Sigmoid colon (tissue), 6 donors: ENCODE measurements at regions not wholly inside any gene's neighbourhood (a gene's known extent, or its start where the extent isn't known, plus 50 kb on each side); places are given as distances from the start of the nearest gene placed in this dataset.

ENCODE experiments used
- DNase-seq: peaks from one replicate; pipeline ENCODE4 v3.0.0-alpha.2; 2019
- H3K27ac ChIP-seq, 4 donors: fragments of 200-600 bp; sonication (generic); one replicate each; pipeline ENCODE4 v1.5.1; 2016 to 2019; ENCODE audit warnings: mild to moderate bottlenecking in 1 of 4
- H3K27me3 ChIP-seq, 3 donors: fragments of 200-600 bp; sonication (generic); one replicate each; pipeline ENCODE4 v1.5.1; 2019; ENCODE audit warnings: mild to moderate bottlenecking in 1 of 3
- H3K36me3 ChIP-seq, 4 donors: fragments of 200-600 bp; sonication (generic); one replicate each; pipeline ENCODE4 v1.5.1; 2016 to 2019
- H3K4me1 ChIP-seq, 4 donors: fragments of 200-600 bp; sonication (generic); one replicate each; pipeline ENCODE4 v1.5.1; 2017 to 2019
- H3K4me3 ChIP-seq, 4 donors: fragments of 200-600 bp; sonication (generic); one replicate each; pipeline ENCODE4 v1.5.1; 2017 to 2019; ENCODE audit warnings: mild to moderate bottlenecking in 2 of 4, moderate library complexity in 1 of 4
- H3K9me3 ChIP-seq, 4 donors: fragments of 200-600 bp in 3 of 4; sonication (generic) in 3 of 4; one replicate each; pipeline versions ENCODE4 v1.5.1 to v1.6.1; 2013 to 2019
- CTCF ChIP-seq, 4 experiments: fragments of 450-650 bp in 3 of 4; fragments of 200-600 bp in 1 of 4; IDR thresholded peaks; one replicate each; pipeline ENCODE4 v1.5.1; 2016 to 2019; ENCODE audit warnings: antibody characterized with exemption in 4 of 4, mild to moderate bottlenecking in 3 of 4, moderate library complexity in 2 of 4
- EP300 ChIP-seq, 4 donors: sonication (generic); formaldehyde crosslinking; IDR thresholded peaks; one replicate each; pipeline ENCODE4 v1.6.1; 2017; ENCODE audit warnings: antibody characterized with exemption in 4 of 4
- POLR2A ChIP-seq, 2 donors: fragments of 450-650 bp; IDR thresholded peaks; one replicate each; pipeline ENCODE4 v1.6.1; 2016; ENCODE audit warnings: antibody characterized with exemption in 2 of 2, mild to moderate bottlenecking in 2 of 2, moderate library complexity in 2 of 2
- POLR2AphosphoS5 ChIP-seq, 4 donors: sonication (generic); formaldehyde crosslinking; IDR thresholded peaks; one replicate each; pipeline ENCODE4 v1.6.1; 2017; ENCODE audit warnings: antibody characterized with exemption in 4 of 4
- WGBS, 2 donors: extraction: QIAGEN DNeasy Blood & Tissue Kit; methylation state at CpG; one replicate each; pipeline ENCODE4 v1.1.7; 2013; 5-methylcytosine and 5-hydroxymethylcytosine counted together
- intact Hi-C: fragments of 100-400 bp; cut with DNase I; formaldehyde crosslinking; loops from one replicate; pipeline ENCODE4 v1.15.1; 2023
- donor health status: healthy with polysubstance abuse.
- donor health status: healthy.

DNA sequence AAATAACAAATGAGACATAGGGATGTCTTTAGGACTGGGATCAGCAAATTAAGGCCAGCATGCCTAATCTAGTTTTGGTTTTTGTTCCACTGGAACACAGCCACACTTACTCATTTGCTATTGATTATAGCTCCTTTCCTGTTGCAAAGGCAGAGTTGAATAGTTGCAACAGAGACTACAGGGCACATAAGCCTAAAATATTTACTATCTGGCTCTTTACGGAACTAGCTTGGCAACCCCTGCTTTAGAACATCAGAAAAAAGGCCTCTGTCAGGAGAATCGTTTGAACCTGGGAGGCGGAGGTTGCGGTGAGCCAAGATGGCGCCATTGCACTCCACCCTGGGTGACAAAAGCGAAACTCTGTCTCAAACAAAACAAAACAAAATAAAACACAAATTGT, 384.8 kb downstream of the ELAVL2 start:
- Histone ChIP-seq H3K27ac (no peak overlapping the region), H3K27me3 (no peaks in the 10 kb centered on the region), H3K4me3 (no peak overlapping the region), H3K36me3 (no peaks in the 10 kb centered on the region), H3K4me1 (no peaks in the 10 kb centered on the region), H3K9me3 (no peaks in the 10 kb centered on the region)
- intact Hi-C loops, result no loop called here
- DNase-seq, result no peak
- WGBS, 2 donors, result 91 to 95% methylated on average over 6 of the region's 6 CpGs
- no peak for TF ChIP-seq POLR2A (IDR thresholded peaks at IDR 0.05)
- no peak for TF ChIP-seq CTCF (IDR thresholded peaks at IDR 0.05)
- no peak for TF ChIP-seq EP300 (IDR thresholded peaks at IDR 0.05)
- no peak for TF ChIP-seq POLR2AphosphoS5 (IDR thresholded peaks at IDR 0.05)

- DNase-seq, result no peak
- no peaks in the 10 kb centered on the region for H3K27me3 ChIP-seq
- WGBS, 2 donors, result 74 to 77% methylated on average over 2 of the region's 2 CpGs
- intact Hi-C loops, result no loop called here
- no peak overlapping the region for H3K27ac ChIP-seq
- no peak overlapping the region for H3K4me3 ChIP-seq
- TF ChIP-seq EP300 (IDR thresholded peaks at IDR 0.05) (no peak), CTCF (IDR thresholded peaks at IDR 0.05) (no peak), POLR2A (IDR thresholded peaks at IDR 0.05) (no peak), POLR2AphosphoS5 (IDR thresholded peaks at IDR 0.05) (no peak)
- no peaks in the 10 kb centered on the region for H3K4me1 ChIP-seq
- no peaks in the 10 kb centered on the region for H3K9me3 ChIP-seq
- no peaks in the 10 kb centered on the region for H3K36me3 ChIP-seq
Observed at GRCh38 chr9:23444658-23445057, 381.4 kb downstream of the ELAVL2 start.

GRCh38 chr9:23447166-23447565, 378.9 kb downstream of the ELAVL2 start:
- Histone ChIP-seq H3K36me3 (no peaks in the 10 kb centered on the region), H3K9me3 (no peaks in the 10 kb centered on the region), H3K27me3 (no peaks in the 10 kb centered on the region), H3K27ac (no peak overlapping the region), H3K4me1 (no peaks in the 10 kb centered on the region), H3K4me3 (no peak overlapping the region)
- no peak for DNase-seq
- WGBS, 2 donors, result 37 to 53% methylated on average over 3 of the region's 3 CpGs
- intact Hi-C loops, result no loop called here
- TF ChIP-seq POLR2AphosphoS5 (IDR thresholded peaks at IDR 0.05), result no peak

DNA sequence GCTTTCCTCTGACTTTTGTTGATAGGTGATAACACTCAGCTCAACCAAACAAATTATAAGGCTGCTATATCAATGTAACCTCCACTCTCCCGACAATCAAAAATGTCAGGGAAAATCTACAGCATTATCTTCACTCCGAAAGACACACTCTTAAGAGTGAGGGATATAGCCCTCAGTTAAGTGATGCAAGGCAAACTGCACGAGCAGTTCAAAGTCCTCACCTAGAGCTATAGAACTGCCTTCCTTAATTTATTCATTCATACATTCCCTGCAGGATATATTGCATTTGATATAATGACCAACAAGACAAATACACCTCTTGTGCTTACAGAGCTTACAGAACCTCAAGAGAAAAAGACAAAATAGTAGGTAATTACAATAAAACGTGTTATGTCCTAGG, 378.1 kb downstream of the ELAVL2 start:
- intact Hi-C loops, result no loop called here

DNA sequence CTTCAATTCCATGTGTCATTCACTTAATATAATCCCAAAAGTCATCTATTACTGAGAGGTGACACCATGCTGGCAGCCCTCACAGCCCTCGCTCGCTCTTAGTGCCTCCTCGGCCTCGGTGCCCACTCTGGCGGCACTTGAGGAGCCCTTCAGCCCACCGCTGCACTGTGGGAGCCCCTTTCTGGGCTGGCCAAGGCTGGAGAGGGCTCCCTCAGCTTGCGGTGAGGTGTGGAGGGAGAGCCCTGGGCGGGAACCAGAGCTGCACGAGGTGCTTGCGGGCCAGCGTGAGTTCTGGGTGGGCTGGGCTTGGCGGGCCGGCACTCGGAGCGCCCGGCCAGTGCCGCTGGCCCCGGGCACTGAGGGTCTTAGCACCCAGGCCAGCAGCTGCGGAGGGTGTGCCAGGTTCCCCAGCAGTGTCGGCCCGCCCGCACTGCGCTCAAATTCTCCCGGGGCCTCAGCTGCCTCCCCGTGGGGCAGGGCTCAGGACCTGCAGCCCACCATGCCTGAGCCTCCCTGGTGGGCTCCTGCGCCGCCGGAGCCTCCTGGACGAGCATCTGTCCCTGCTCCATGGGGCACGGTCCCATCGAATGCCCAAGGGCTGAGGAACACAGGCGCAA, 374.1 kb downstream of the ELAVL2 start:
- 95% methylated on average over 32 of the region's 32 CpGs for WGBS, 2 donors
- intact Hi-C loops, result no loop called here
- no peaks in the 10 kb centered on the region for H3K4me1 ChIP-seq

More for the DNA sequence above, 378.1 kb downstream of the ELAVL2 start:
- DNase-seq, result no peak
- WGBS, 2 donors, result 19 to 54% methylated on average over 4 of the region's 4 CpGs
- H3K4me3 ChIP-seq, result no peak overlapping the region
- no peaks in the 10 kb centered on the region for H3K36me3 ChIP-seq
- no peak overlapping the region for H3K27ac ChIP-seq
- H3K27me3 ChIP-seq, result no peaks in the 10 kb centered on the region
- no peaks in the 10 kb centered on the region for H3K9me3 ChIP-seq
- TF ChIP-seq CTCF (IDR thresholded peaks at IDR 0.05) (no peak), EP300 (IDR thresholded peaks at IDR 0.05) (no peak), POLR2AphosphoS5 (IDR thresholded peaks at IDR 0.05) (no peak), POLR2A (IDR thresholded peaks at IDR 0.05) (no peak)
- no peaks in the 10 kb centered on the region for H3K4me1 ChIP-seq

DNA sequence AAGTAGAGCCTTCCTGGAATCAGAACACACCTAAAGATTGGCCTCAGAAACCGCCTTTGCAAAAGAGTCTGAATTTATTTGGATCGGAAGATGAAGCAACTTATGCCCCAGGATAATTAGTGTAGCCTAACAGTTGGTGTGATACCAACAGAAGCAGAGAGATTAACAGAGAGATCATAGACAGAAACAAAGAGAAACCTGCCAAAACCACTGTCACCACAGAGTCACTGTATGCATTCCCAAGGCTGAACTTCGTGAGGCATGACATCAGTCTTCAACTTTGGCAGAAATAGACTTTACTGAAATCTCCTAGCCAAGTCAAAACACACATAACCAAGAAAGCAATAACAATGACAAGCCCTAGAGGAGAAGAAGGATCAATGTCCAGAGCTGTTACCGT, 361.8 kb downstream of the ELAVL2 start:
- intact Hi-C loops, result no loop called here
- no peaks in the 10 kb centered on the region for H3K9me3 ChIP-seq
- no peak overlapping the region for H3K27ac ChIP-seq
- no peaks in the 10 kb centered on the region for H3K27me3 ChIP-seq
- H3K36me3 ChIP-seq, result no peaks in the 10 kb centered on the region
- 80 to 88% methylated on average over 4 of the region's 4 CpGs for WGBS, 2 donors
- H3K4me3 ChIP-seq, result no peak overlapping the region
- TF ChIP-seq CTCF (IDR thresholded peaks at IDR 0.05) (no peak), EP300 (IDR thresholded peaks at IDR 0.05) (no peak), POLR2AphosphoS5 (IDR thresholded peaks at IDR 0.05) (no peak), POLR2A (IDR thresholded peaks at IDR 0.05) (no peak)
- no peak for DNase-seq
- no peaks in the 10 kb centered on the region for H3K4me1 ChIP-seq

More for the DNA sequence above, 374.1 kb downstream of the ELAVL2 start:
- Histone ChIP-seq H3K9me3 (no peaks in the 10 kb centered on the region), H3K27ac (no peak overlapping the region), H3K27me3 (no peaks in the 10 kb centered on the region), H3K36me3 (no peaks in the 10 kb centered on the region), H3K4me3 (no peak overlapping the region)
- DNase-seq, result no peak
- TF ChIP-seq POLR2AphosphoS5 (IDR thresholded peaks at IDR 0.05), result no peak
